Epithelial cell of proximal tubule (primary cell): ENCODE measurements at regions not wholly inside any gene's neighbourhood (a gene's known extent, or its start where the extent isn't known, plus 50 kb on each side); places are given as distances from the start of the nearest gene placed in this dataset.
"Not testable (repeated sequence)": the region's sequence is repeated elsewhere in the genome, so short reads cannot be mapped to it uniquely, and the experiment has no call there.

Source experiments
- DNase-seq: peaks from one replicate; pipeline ENCODE4 v3.0.0-alpha.2; 2011; ENCODE audit warnings: low read depth
- H3K4me3 ChIP-seq: 2 replicates; pipeline ENCODE4 v1.5.1; 2011; ENCODE audit warnings: low read depth, mild to moderate bottlenecking, low read length
- CTCF ChIP-seq: conservative IDR thresholded peaks from 2 replicates; pipeline ENCODE4 v1.5.1; 2012; ENCODE audit warnings: low read depth, mild to moderate bottlenecking, low read length

GRCh38 chr18:43978174-43978573, 700.9 kb upstream of the SYT4 start:
- H3K4me3 ChIP-seq: no peak overlapping the region
- TF ChIP-seq CTCF: no peak
- no peak for DNase-seq

GRCh38 chr18:43982582-43982981, 698.1 kb upstream of the SETBP1 start:
- TF ChIP-seq CTCF: no peak
- H3K4me3 ChIP-seq: no peak overlapping the region
- DNase-seq: no peak

DNA sequence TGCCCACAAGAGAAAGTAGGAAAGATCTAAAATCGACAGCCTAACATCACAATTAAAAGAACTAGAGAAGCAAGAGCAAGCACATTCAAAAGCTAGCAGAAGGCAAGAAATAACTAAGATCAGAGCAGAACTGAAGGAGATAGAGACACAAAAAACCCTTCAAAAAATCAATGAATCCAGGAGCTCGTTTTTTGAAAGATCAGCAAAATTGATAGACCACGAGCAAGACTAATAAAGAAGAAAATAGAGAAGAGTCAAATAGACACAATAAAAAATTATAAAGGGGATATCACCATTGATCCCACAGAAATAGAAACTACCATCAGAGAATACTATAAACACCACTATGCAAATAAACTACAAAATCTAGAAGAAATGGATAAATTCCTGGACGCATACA, 693.6 kb upstream of the SETBP1 start:
- not testable (repeated sequence) for DNase-seq, H3K4me3 ChIP-seq

- DNase-seq: no peak
- no peak for TF ChIP-seq CTCF
- no peak overlapping the region for H3K4me3 ChIP-seq
Measured at GRCh38 chr18:43992741-43993140, 687.9 kb upstream of the SETBP1 start.

DNA sequence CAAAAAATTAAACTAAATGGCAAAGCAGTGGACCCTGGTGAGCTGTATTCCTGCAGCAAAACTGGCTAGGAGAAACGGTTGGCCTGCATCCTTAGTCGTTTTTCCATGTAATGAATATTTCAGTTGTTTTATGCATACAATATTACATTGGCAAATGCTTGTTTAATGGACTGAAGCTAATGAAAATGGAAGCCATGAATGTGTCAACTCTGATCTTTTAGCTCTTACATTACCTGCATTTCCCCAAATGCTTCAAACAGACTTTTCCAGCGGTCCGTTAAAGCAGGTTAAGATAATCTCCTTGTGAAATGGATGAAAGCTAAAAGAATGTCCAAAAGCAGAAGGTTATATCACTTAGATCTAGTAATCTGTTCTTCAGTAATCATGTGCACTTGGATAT, 686.3 kb upstream of the SETBP1 start:
- TF ChIP-seq CTCF: no peak
- no peak overlapping the region for H3K4me3 ChIP-seq
- no peak for DNase-seq

DNA sequence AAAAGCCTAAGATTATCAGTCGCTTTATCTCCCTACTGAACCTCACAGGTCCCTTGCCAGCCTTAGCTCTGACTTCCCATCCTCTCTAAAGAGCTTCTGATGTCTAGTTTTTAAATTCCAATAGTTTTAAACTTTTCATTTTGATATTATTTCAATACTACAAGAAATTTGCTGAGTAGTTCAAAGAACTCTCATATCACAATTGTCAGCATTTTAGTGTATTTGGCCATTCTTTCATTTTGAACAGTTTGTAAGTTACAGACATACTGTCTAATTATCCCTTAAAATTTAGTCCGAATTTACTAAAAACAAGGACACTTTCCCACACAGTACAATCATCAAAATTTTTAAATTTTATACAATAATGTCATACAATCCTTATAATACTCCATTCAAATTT, 666.8 kb upstream of the SETBP1 start:
- TF ChIP-seq CTCF: no peak
- DNase-seq: no peak
- no peak overlapping the region for H3K4me3 ChIP-seq

DNA sequence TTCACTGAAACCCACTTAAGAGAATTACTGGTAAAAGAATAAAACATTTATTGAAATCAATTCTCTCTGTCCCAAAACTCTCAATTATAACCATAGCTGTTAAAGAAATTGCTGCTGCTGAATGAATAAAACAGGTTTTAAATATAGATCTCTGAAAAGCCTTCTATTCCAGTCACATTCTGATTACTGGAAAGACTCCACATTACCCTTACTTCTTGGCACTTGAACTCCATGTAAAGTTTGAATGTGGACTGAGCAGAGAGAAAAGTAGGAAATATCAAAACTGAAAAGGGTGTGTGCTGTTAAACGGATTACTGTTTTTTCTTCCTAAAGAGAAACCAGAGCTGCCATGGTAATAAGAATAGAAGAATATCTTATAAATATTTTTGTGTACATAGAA, 655.3 kb upstream of the SETBP1 start:
- DNase-seq: no peak
- TF ChIP-seq CTCF: no peak
- H3K4me3 ChIP-seq: no peak overlapping the region

GRCh38 chr18:44028109-44028508, 652.6 kb upstream of the SETBP1 start:
- no peak for TF ChIP-seq CTCF

More at GRCh38 chr18:44028109-44028508, 652.6 kb upstream of the SETBP1 start:
- no peak overlapping the region for H3K4me3 ChIP-seq
- DNase-seq: no peak
